Suppressor macrophage treated with lipopolysaccharide for 4 hours (primary cell): ENCODE measurements at regions not wholly inside any gene's neighbourhood (a gene's known extent, or its start where the extent isn't known, plus 50 kb on each side); places are given as distances from the start of the nearest gene placed in this dataset.
"Not testable (repeated sequence)": the region's sequence is repeated elsewhere in the genome, so short reads cannot be mapped to it uniquely, and the experiment has no call there.

Experiments used
- DNase-seq: peaks from one replicate; pipeline ENCODE4 v3.0.0-alpha.2; 2020

GRCh38 chr5:57069115-57069835 is 104.6 kb upstream of the GPBP1 start:
- DNase-seq, result no peak

- DNase-seq, result no peak
These were observed 101.5 kb upstream of the GPBP1 start for GRCh38 chr5:57072218-57072892.

GRCh38 chr5:57082441-57083067 is 91.3 kb upstream of the GPBP1 start:
- peak; percentile 4 for DNase-seq

- no peak for DNase-seq
These were observed 88.4 kb upstream of the GPBP1 start for GRCh38 chr5:57085306-57086081.

GRCh38 chr5:57087947-57088346 is 85.9 kb upstream of the GPBP1 start:
- not testable (repeated sequence) for DNase-seq

GRCh38 chr5:57094753-57095683 is 78.8 kb upstream of the GPBP1 start:
- peak; percentile 2 for DNase-seq

- peak; percentile 9 for DNase-seq
These were observed 76.3 kb upstream of the GPBP1 start for GRCh38 chr5:57097526-57097925.

- no peak for DNase-seq
These were observed 71.5 kb upstream of the GPBP1 start for GRCh38 chr5:57102189-57102904.

- no peak for DNase-seq
These were observed 71.0 kb upstream of the GPBP1 start for GRCh38 chr5:57102905-57103255.

- no peak for DNase-seq
These were observed 70.4 kb upstream of the GPBP1 start for GRCh38 chr5:57103317-57103907.

- no peak for DNase-seq
These were observed 67.2 kb upstream of the GPBP1 start for GRCh38 chr5:57106661-57107060.

- no peak for DNase-seq
These were observed 61.9 kb upstream of the GPBP1 start for GRCh38 chr5:57111993-57112392.

- DNase-seq, result no peak
These were observed 60.4 kb upstream of the GPBP1 start for GRCh38 chr5:57113481-57113880.

- no peak for DNase-seq
These were observed 56.3 kb upstream of the GPBP1 start for GRCh38 chr5:57117596-57117995.

- DNase-seq, result no peak
These were observed 54.8 kb upstream of the GPBP1 start for GRCh38 chr5:57119031-57119430.

GRCh38 chr5:57124014-57124413 is 49.8 kb upstream of the GPBP1 start:
- no peak for DNase-seq
